Right cardiac atrium (tissue), 5 donors: ENCODE measurements at regions not wholly inside any gene's neighbourhood (a gene's known extent, or its start where the extent isn't known, plus 50 kb on each side); places are given as distances from the start of the nearest gene placed in this dataset.

Source experiments
- ATAC-seq, 2 donors: fragments of 200-7000 bp; cut with Tn5 transposase; one replicate each; pipeline versions ENCODE4 v1.8.0 to v1.9.1; 2020; ENCODE audit warnings: moderate library complexity in 2 of 2, mild to moderate bottlenecking in 1 of 2
- DNase-seq, 3 donors: peaks; one replicate each; pipeline ENCODE4 v3.0.0-alpha.2; 2020
- H3K27ac ChIP-seq: one replicate; pipeline ENCODE4 v1.5.1; 2013; ENCODE audit warnings: mild to moderate bottlenecking, low read length, control low read depth, moderate library complexity
- H3K27me3 ChIP-seq: one replicate; pipeline ENCODE4 v1.6.1; 2013; ENCODE audit not compliant: control insufficient read depth, insufficient read depth
- H3K4me1 ChIP-seq: one replicate; pipeline ENCODE4 v1.6.1; 2013; ENCODE audit warnings: low read length; ENCODE audit not compliant: control insufficient read depth, insufficient read depth
- H3K4me3 ChIP-seq: one replicate; pipeline ENCODE4 v1.5.1; 2013; ENCODE audit warnings: low read length, control low read depth
- H3K9me3 ChIP-seq: one replicate; pipeline ENCODE4 v1.6.1; 2013; ENCODE audit warnings: low read length; ENCODE audit not compliant: control insufficient read depth
- WGBS: extraction: QIAGEN DNeasy Blood & Tissue Kit; methylation state at CpG from one replicate; pipeline ENCODE4 v1.1.7; 2013; 5-methylcytosine and 5-hydroxymethylcytosine counted together
- intact Hi-C, 4 donors: fragments of 100-400 bp; cut with DNase I; formaldehyde crosslinking; loops; one replicate each; pipeline versions ENCODE4 v1.11.0 to v1.14.0; 2022 to 2023
- donor health status: healthy with polysubstance abuse.
- donor health status: DM: no; HTN: yes; CAD: no.
- donor health status: DM: no; HTN: no; CAD: no.
- donor health status: DM: no; HTN: yes; CAD: no; lungs with severe emphysema.
- donor health status: DM: yes; HTN: yes; CAD: no.

- Histone ChIP-seq H3K4me3 (no peak overlapping the region), H3K4me1 (no peaks in the 10 kb centered on the region), H3K27ac (no peak overlapping the region), H3K9me3 (no peaks in the 10 kb centered on the region), H3K27me3 (no peaks in the 10 kb centered on the region)
- DNase-seq, result no peak
- no peak for ATAC-seq
- intact Hi-C loops, result no loop called here
- 93% methylated on average over 7 of the region's 7 CpGs for WGBS
Measured at GRCh38 chr14:61179796-61180398, 101.2 kb downstream of the TMEM30B start.

- Histone ChIP-seq H3K27ac (no peak overlapping the region), H3K4me1 (no peaks in the 10 kb centered on the region), H3K9me3 (no peaks in the 10 kb centered on the region), H3K4me3 (no peak overlapping the region), H3K27me3 (no peaks in the 10 kb centered on the region)
- 72% methylated on average over 7 of the region's 7 CpGs for WGBS
- no peak for DNase-seq
- no peak for ATAC-seq
- intact Hi-C loops, result no loop called here
Measured at GRCh38 chr14:61179061-61179690, 102.0 kb downstream of the TMEM30B start.

- H3K27ac ChIP-seq, result no peak overlapping the region
- 81% methylated on average over 7 of the region's 7 CpGs for WGBS
- H3K9me3 ChIP-seq, result no peaks in the 10 kb centered on the region
- ATAC-seq, result no peak
- no peak for DNase-seq
- intact Hi-C loops, result no loop called here
- no peaks in the 10 kb centered on the region for H3K4me1 ChIP-seq
- no peak overlapping the region for H3K4me3 ChIP-seq
- H3K27me3 ChIP-seq, result no peaks in the 10 kb centered on the region
Measured at GRCh38 chr14:61178226-61179060, 102.7 kb downstream of the TMEM30B start.

GRCh38 chr14:61177279-61178225 lies 103.6 kb downstream of the TMEM30B start:
- 74% methylated on average over 14 of the region's 14 CpGs for WGBS
- H3K4me3 ChIP-seq, result no peak overlapping the region
- DNase-seq (no peak), ATAC-seq (no peak)
- intact Hi-C loops, result no loop called here
- no peaks in the 10 kb centered on the region for H3K27me3 ChIP-seq
- no peak overlapping the region for H3K27ac ChIP-seq
- no peaks in the 10 kb centered on the region for H3K9me3 ChIP-seq
- H3K4me1 ChIP-seq, result no peaks in the 10 kb centered on the region

DNA sequence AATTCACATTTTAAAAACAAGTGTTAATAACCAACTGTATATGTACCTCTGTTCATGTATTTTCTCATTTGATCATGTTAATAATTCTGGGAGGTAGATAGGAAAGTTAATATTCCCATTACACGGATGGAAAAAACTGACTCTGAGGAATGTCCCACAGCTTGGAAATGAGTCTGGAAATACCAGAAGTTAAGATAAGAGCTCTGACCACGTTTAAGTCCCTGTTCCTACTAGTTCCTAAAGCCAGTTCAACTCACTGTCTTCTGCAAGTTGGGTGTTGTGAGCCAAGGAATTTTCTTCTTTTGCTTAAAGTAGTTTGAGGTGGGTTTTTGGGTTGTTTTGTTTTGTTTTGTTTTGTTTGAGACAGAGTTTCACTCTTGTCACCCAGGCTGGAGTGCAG lies 104.5 kb downstream of the TMEM30B start:
- no peak overlapping the region for H3K4me3 ChIP-seq
- no peaks in the 10 kb centered on the region for H3K27me3 ChIP-seq
- ATAC-seq (no peak), DNase-seq (no peak)
- H3K27ac ChIP-seq, result no peak overlapping the region
- intact Hi-C loops, result no loop called here
- H3K9me3 ChIP-seq, result no peaks in the 10 kb centered on the region
- 44% methylated on average over 2 of the region's 2 CpGs for WGBS
- no peaks in the 10 kb centered on the region for H3K4me1 ChIP-seq

GRCh38 chr14:61174987-61175386 lies 106.2 kb downstream of the TMEM30B start:
- no peak for ATAC-seq
- intact Hi-C loops, result no loop called here
- no peaks in the 10 kb centered on the region for H3K27me3 ChIP-seq
- H3K4me3 ChIP-seq, result no peak overlapping the region
- 70% methylated on average over 2 of the region's 2 CpGs for WGBS
- no peak for DNase-seq
- H3K4me1 ChIP-seq, result no peaks in the 10 kb centered on the region
- no peak overlapping the region for H3K27ac ChIP-seq
- H3K9me3 ChIP-seq, result no peaks in the 10 kb centered on the region

DNA sequence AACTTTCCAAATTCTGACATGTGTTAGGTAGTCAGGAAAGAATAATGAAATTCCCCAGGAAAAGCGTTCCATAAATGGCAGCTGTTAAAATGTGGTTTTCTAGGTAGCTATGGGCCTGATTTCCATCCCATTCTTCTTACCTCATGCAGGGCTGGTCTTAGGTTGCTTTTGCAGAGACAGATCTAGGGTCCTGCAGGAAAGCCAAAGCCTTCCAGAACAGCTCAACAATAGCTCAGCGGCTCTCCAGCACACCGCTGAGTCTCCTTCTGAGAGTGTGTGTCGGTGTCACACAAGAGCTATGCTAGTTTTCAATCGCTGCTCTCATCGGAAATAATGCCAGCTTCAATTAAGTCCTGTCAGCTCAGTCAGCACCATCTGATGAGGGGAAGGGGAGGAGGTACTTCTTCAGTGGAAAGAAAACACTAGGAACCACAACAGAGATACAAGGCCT lies 106.7 kb downstream of the TMEM30B start:
- Histone ChIP-seq H3K4me3 (no peak overlapping the region), H3K27me3 (no peaks in the 10 kb centered on the region), H3K27ac (no peak overlapping the region), H3K9me3 (no peaks in the 10 kb centered on the region), H3K4me1 (no peaks in the 10 kb centered on the region)
- 62% methylated on average over 6 of the region's 6 CpGs for WGBS
- DNase-seq (no peak), ATAC-seq (no peak)
- intact Hi-C loops, result no loop called here

DNA sequence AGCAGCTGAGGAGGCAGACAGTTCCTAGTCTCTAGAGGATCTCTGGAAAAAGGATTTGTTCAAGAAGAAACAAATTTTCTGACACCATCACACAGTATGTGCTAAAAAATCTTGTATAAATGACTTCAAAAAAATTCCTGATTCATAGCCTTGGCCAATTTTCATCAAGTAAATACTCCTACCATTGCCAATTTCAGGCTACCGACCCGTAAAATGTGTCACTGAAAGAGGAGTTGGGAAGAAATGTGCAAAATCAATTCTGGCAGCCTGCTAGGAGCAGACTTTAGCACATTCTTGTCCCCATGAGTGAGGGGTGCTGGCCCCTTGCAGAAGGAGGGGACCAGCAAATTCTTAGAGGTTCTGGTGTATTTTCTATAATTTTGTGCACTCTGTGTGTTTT lies 109.4 kb downstream of the TMEM30B start:
- DNase-seq (no peak), ATAC-seq (no peak)
- 65% methylated on average over 2 of the region's 2 CpGs for WGBS
- Histone ChIP-seq H3K9me3 (no peaks in the 10 kb centered on the region), H3K27ac (no peak overlapping the region), H3K4me3 (no peak overlapping the region), H3K27me3 (no peaks in the 10 kb centered on the region), H3K4me1 (no peaks in the 10 kb centered on the region)
- intact Hi-C loops, result no loop called here

- Histone ChIP-seq H3K9me3 (no peaks in the 10 kb centered on the region), H3K27ac (no peak overlapping the region), H3K27me3 (no peaks in the 10 kb centered on the region), H3K4me1 (no peaks in the 10 kb centered on the region), H3K4me3 (no peak overlapping the region)
- WGBS, result 94% methylated on average over 1 of the region's 1 CpG
- no peak for ATAC-seq
- intact Hi-C loops, result no loop called here
- no peak for DNase-seq
Measured at GRCh38 chr14:61168141-61168540, 113.0 kb downstream of the TMEM30B start.

GRCh38 chr14:61167642-61168041 lies 113.5 kb downstream of the TMEM30B start:
- 93% methylated on average over 1 of the region's 1 CpG for WGBS
- H3K27ac ChIP-seq, result no peak overlapping the region
- intact Hi-C loops, result no loop called here
- H3K27me3 ChIP-seq, result no peaks in the 10 kb centered on the region
- no peak for DNase-seq
- H3K4me1 ChIP-seq, result no peaks in the 10 kb centered on the region
- H3K4me3 ChIP-seq, result no peak overlapping the region
- H3K9me3 ChIP-seq, result no peaks in the 10 kb centered on the region
- ATAC-seq, result no peak
